CD8-positive, alpha-beta memory T cell (primary cell): ENCODE measurements at regions not wholly inside any gene's neighbourhood (a gene's known extent, or its start where the extent isn't known, plus 50 kb on each side); places are given as distances from the start of the nearest gene placed in this dataset.

Experiments
- CTCF ChIA-PET: fragments of 350-600 bp; sonication (Branson Sonifier 250); formaldehyde crosslinking; loops from one replicate; lab custom pipeline; 2021; ENCODE audit warnings: antibody characterized with exemption; lab: Charles Lee
- POLR2A ChIA-PET: fragments of 350-600 bp; sonication (Branson Sonifier 250); formaldehyde crosslinking; loops from one replicate; lab custom pipeline; 2021; ENCODE audit warnings: antibody characterized with exemption; lab: Charles Lee
- DNase-seq, 5 donors: peaks; one replicate each; pipeline versions ENCODE4 v3.0.0 to v3.0.0-alpha.2; 2020 to 2022; ENCODE audit warnings: mixed read lengths in 1 of 5
- H3K27ac ChIP-seq: one replicate; pipeline ENCODE4 v1.7.0; 2013; ENCODE audit warnings: low read depth, mild to moderate bottlenecking, low read length, moderate library complexity
- H3K27me3 ChIP-seq: 2 replicates; pipeline ENCODE4 v1.7.0; 2013; ENCODE audit warnings: low read length, mild to moderate bottlenecking; ENCODE audit not compliant: insufficient read depth, poor library complexity, severe bottlenecking
- H3K36me3 ChIP-seq: 2 replicates; pipeline ENCODE4 v1.7.0; 2013; ENCODE audit warnings: mild to moderate bottlenecking, low read length, moderate library complexity; ENCODE audit not compliant: insufficient read depth
- H3K4me1 ChIP-seq: 2 replicates; pipeline ENCODE4 v1.7.0; 2013; ENCODE audit warnings: mild to moderate bottlenecking, low read length, moderate library complexity; ENCODE audit not compliant: insufficient read depth
- H3K4me3 ChIP-seq: 2 replicates; pipeline ENCODE4 v1.7.0; 2013; ENCODE audit warnings: mild to moderate bottlenecking, low read length
- H3K9me3 ChIP-seq: 2 replicates; pipeline ENCODE4 v1.7.0; 2013; ENCODE audit warnings: mild to moderate bottlenecking, low read length
- H3K27ac Mint-ChIP-seq, 8 donors: one replicate each; pipeline ENCODE4 v1.8.0; 2020 to 2021; ENCODE audit warnings: mixed read lengths in 8 of 8, mild to moderate bottlenecking in 6 of 8, inconsistent platforms in 3 of 8, moderate library complexity in 3 of 8
- H3K27me3 Mint-ChIP-seq, 2 donors: one replicate each; pipeline ENCODE4 v1.8.0; 2020 to 2021; ENCODE audit warnings: mixed read lengths in 2 of 2, mild to moderate bottlenecking in 1 of 2, moderate library complexity in 1 of 2
- H3K36me3 Mint-ChIP-seq, 3 donors: one replicate each; pipeline ENCODE4 v1.8.0; 2020 to 2021; ENCODE audit warnings: mixed read lengths in 3 of 3, inconsistent platforms in 1 of 3, mild to moderate bottlenecking in 1 of 3
- H3K4me1 Mint-ChIP-seq, 3 donors: one replicate each; pipeline ENCODE4 v1.8.0; 2020 to 2021; ENCODE audit warnings: mixed read lengths in 3 of 3, inconsistent platforms in 1 of 3, mild to moderate bottlenecking in 1 of 3
- H3K4me3 Mint-ChIP-seq, 7 donors: one replicate each; pipeline ENCODE4 v1.8.0; 2020 to 2021; ENCODE audit warnings: mixed read lengths in 7 of 7, mild to moderate bottlenecking in 6 of 7, moderate library complexity in 4 of 7, inconsistent platforms in 2 of 7
- H3K9me3 Mint-ChIP-seq, 5 donors: one replicate each; pipeline ENCODE4 v1.8.0; 2020 to 2022; ENCODE audit warnings: mixed read lengths in 5 of 5, mild to moderate bottlenecking in 3 of 5, moderate library complexity in 2 of 5, inconsistent platforms in 1 of 5

GRCh38 chr11:28472904-28473303 lies 364.7 kb downstream of the METTL15 start:
- no peaks in the 10 kb centered on the region for H3K4me1 Mint-ChIP-seq
- no peak overlapping the region for H3K4me3 Mint-ChIP-seq
- DNase-seq = no peak
- H3K36me3 Mint-ChIP-seq = no peaks in the 10 kb centered on the region
- Histone ChIP-seq H3K4me3 (no peak overlapping the region), H3K4me1 (no peaks in the 10 kb centered on the region), H3K27me3 (no peaks in the 10 kb centered on the region), H3K36me3 (no peaks in the 10 kb centered on the region), H3K9me3 (no peaks in the 10 kb centered on the region), H3K27ac (no peak overlapping the region)
- H3K27me3 Mint-ChIP-seq = no peaks in the 10 kb centered on the region
- no peak overlapping the region for H3K27ac Mint-ChIP-seq
- ChIA-PET POLR2A (no interaction called here), CTCF (no interaction called here)
- H3K9me3 Mint-ChIP-seq = peaks cover 0 to 2% (median 0%) of the 10 kb centered on the region in 5 donors

DNA sequence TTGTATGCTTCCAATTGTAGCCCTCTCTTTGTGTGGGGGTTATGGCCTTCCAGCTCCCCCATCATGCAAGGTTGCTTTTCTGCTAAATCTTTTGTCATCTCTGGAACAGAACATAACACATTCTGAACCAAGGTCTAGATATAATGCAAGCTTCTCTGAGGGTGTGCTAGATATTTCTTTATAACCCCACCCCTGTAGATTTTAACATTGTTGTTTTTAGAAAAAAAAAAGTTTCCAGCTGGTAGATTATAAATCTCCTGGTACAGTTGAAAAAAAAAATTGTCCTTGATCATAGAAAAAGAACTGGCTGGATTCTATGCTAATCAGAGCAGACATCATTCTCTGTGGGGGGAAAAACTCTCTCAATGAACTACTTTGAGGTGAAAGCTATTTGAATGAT lies 363.3 kb downstream of the METTL15 start:
- H3K4me1 Mint-ChIP-seq = no peaks in the 10 kb centered on the region
- H3K9me3 ChIP-seq = no peaks in the 10 kb centered on the region
- H3K27ac ChIP-seq = no peak overlapping the region
- no peaks in the 10 kb centered on the region for H3K27me3 Mint-ChIP-seq
- no peak overlapping the region for H3K27ac Mint-ChIP-seq
- no peaks in the 10 kb centered on the region for H3K36me3 ChIP-seq
- H3K9me3 Mint-ChIP-seq = peaks cover 0 to 2% (median 0%) of the 10 kb centered on the region in 5 donors
- H3K27me3 ChIP-seq = no peaks in the 10 kb centered on the region
- no peak for DNase-seq
- ChIA-PET POLR2A (no interaction called here), CTCF (no interaction called here)
- H3K36me3 Mint-ChIP-seq = no peaks in the 10 kb centered on the region
- no peak overlapping the region for H3K4me3 Mint-ChIP-seq
- no peak overlapping the region for H3K4me3 ChIP-seq
- no peaks in the 10 kb centered on the region for H3K4me1 ChIP-seq

- Mint-ChIP-seq H3K9me3 (peaks cover 0 to 3% (median 2%) of the 10 kb centered on the region in 5 donors), H3K36me3 (no peaks in the 10 kb centered on the region), H3K4me1 (no peaks in the 10 kb centered on the region), H3K4me3 (no peak overlapping the region), H3K27ac (no peak overlapping the region), H3K27me3 (no peaks in the 10 kb centered on the region)
- POLR2A ChIA-PET = no interaction called here
- H3K9me3 ChIP-seq = no peaks in the 10 kb centered on the region
- H3K4me1 ChIP-seq = no peaks in the 10 kb centered on the region
- H3K4me3 ChIP-seq = no peak overlapping the region
- CTCF ChIA-PET = no interaction called here
- DNase-seq = no peak
- no peaks in the 10 kb centered on the region for H3K36me3 ChIP-seq
- H3K27me3 ChIP-seq = no peaks in the 10 kb centered on the region
- H3K27ac ChIP-seq = no peak overlapping the region
Observed at GRCh38 chr11:28470180-28470579, 362.0 kb downstream of the METTL15 start.

- no peak overlapping the region for H3K4me3 Mint-ChIP-seq
- no peaks in the 10 kb centered on the region for H3K4me1 ChIP-seq
- no peak overlapping the region for H3K27ac ChIP-seq
- H3K36me3 Mint-ChIP-seq = no peaks in the 10 kb centered on the region
- H3K9me3 ChIP-seq = no peaks in the 10 kb centered on the region
- no peaks in the 10 kb centered on the region for H3K36me3 ChIP-seq
- no peak for DNase-seq
- H3K27me3 Mint-ChIP-seq = no peaks in the 10 kb centered on the region
- peaks cover 0 to 4% (median 2%) of the 10 kb centered on the region in 5 donors for H3K9me3 Mint-ChIP-seq
- no peaks in the 10 kb centered on the region for H3K27me3 ChIP-seq
- CTCF ChIA-PET = no interaction called here
- no peak overlapping the region for H3K4me3 ChIP-seq
- POLR2A ChIA-PET = no interaction called here
- H3K27ac Mint-ChIP-seq = no peak overlapping the region
- H3K4me1 Mint-ChIP-seq = no peaks in the 10 kb centered on the region
Observed at GRCh38 chr11:28466506-28466905, 358.3 kb downstream of the METTL15 start.

DNA sequence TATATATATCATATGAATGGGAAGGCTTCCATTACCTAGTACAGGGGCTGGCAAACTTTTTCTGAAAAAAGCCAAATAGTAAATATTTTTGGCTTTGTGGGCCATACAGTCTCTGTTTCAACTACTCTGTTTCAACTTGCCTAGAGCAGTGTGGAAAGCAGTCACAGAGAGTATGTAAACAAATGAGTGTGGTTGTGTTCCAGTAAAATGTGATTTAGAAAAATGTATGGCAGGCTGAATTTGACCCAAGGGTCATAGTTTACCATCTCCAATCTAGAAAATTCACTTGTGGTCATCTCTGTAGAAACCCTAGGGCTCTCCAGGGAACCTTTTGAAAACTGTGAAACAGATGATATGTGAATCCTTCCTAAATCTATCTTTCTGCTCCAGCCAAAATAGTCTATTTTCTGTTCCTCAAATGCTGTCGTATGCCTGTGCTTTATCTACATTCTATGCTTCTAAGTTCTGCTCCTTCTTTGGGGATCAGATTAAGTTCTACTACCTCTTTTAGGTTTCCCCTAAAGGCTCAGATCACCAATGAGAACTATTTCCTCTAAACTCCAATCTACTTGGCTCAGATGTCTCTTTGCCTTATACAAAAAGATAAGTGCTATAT lies 356.2 kb downstream of the METTL15 start:
- ChIA-PET CTCF (no interaction called here), POLR2A (no interaction called here)
- no peaks in the 10 kb centered on the region for H3K27me3 ChIP-seq
- Mint-ChIP-seq H3K4me3 (no peak overlapping the region), H3K9me3 (peaks cover 0 to 4% (median 2%) of the 10 kb centered on the region in 5 donors), H3K36me3 (peaks cover 0 to 4% (median 0%) of the 10 kb centered on the region in 3 donors), H3K27me3 (no peaks in the 10 kb centered on the region), H3K4me1 (no peaks in the 10 kb centered on the region), H3K27ac (no peak overlapping the region)
- DNase-seq = no peak
- H3K27ac ChIP-seq = no peak overlapping the region
- no peaks in the 10 kb centered on the region for H3K9me3 ChIP-seq
- H3K4me3 ChIP-seq = no peak overlapping the region
- H3K4me1 ChIP-seq = no peaks in the 10 kb centered on the region
- H3K36me3 ChIP-seq = no peaks in the 10 kb centered on the region

DNA sequence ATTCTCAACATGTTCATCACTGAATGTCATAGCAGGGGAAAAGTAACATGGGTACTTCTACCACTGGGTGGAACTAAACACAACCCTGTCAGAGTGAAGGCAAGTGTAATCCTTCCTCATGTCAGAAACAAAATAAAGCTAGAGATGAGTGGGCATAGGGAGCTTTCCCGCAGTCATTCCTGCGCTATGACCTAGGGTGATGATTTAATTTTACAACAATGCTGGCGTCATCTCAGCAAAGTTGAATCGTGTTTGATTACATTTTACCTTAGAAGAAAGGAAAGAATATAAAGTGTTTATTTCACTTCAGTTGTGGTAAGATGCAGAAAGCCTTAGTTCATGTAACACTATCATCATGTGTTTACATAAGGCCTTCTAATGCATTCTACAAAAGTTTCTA lies 355.6 kb downstream of the METTL15 start:
- ChIA-PET POLR2A (no interaction called here), CTCF (no interaction called here)
- no peaks in the 10 kb centered on the region for H3K4me1 Mint-ChIP-seq
- H3K9me3 ChIP-seq = no peaks in the 10 kb centered on the region
- H3K9me3 Mint-ChIP-seq = peaks cover 0 to 4% (median 2%) of the 10 kb centered on the region in 5 donors
- no peak overlapping the region for H3K4me3 ChIP-seq
- H3K4me3 Mint-ChIP-seq = no peak overlapping the region
- no peak for DNase-seq
- peaks cover 0 to 4% (median 0%) of the 10 kb centered on the region in 3 donors for H3K36me3 Mint-ChIP-seq
- H3K4me1 ChIP-seq = no peaks in the 10 kb centered on the region
- H3K27ac Mint-ChIP-seq = no peak overlapping the region
- no peaks in the 10 kb centered on the region for H3K27me3 Mint-ChIP-seq
- H3K36me3 ChIP-seq = no peaks in the 10 kb centered on the region
- H3K27me3 ChIP-seq = no peaks in the 10 kb centered on the region
- H3K27ac ChIP-seq = no peak overlapping the region

DNA sequence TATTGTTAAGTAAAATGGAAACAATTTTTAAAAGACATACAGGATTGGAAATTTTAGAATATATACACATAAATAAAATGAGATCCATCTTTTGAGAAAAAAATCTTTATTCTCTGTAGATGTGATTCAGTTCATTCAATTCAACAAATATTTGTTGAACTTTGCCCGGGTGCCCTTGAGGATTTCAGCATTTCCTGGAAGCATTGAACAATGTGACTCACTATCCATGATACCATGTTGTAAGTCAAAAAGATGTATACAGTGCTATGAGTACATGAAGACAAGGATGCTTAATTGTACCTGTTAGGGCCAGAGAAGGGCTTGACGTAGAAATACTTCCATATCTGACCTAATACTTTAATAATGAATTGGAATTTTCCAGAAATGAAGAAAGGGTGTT lies 353.7 kb downstream of the METTL15 start:
- no peak overlapping the region for H3K27ac ChIP-seq
- Mint-ChIP-seq H3K9me3 (peaks cover 0 to 4% (median 0%) of the 10 kb centered on the region in 5 donors), H3K4me3 (no peak overlapping the region), H3K27ac (no peak overlapping the region), H3K36me3 (peaks cover 0 to 4% (median 0%) of the 10 kb centered on the region in 3 donors), H3K27me3 (no peaks in the 10 kb centered on the region), H3K4me1 (no peaks in the 10 kb centered on the region)
- no peaks in the 10 kb centered on the region for H3K4me1 ChIP-seq
- CTCF ChIA-PET = no interaction called here
- POLR2A ChIA-PET = no interaction called here
- no peak for DNase-seq
- H3K36me3 ChIP-seq = no peaks in the 10 kb centered on the region
- H3K4me3 ChIP-seq = no peak overlapping the region
- H3K27me3 ChIP-seq = no peaks in the 10 kb centered on the region
- no peaks in the 10 kb centered on the region for H3K9me3 ChIP-seq

- H3K36me3 ChIP-seq = no peaks in the 10 kb centered on the region
- no peak overlapping the region for H3K4me3 Mint-ChIP-seq
- ChIA-PET POLR2A (no interaction called here), CTCF (no interaction called here)
- H3K27ac ChIP-seq = no peak overlapping the region
- H3K27ac Mint-ChIP-seq = no peak overlapping the region
- H3K4me3 ChIP-seq = no peak overlapping the region
- no peaks in the 10 kb centered on the region for H3K27me3 Mint-ChIP-seq
- H3K4me1 ChIP-seq = no peaks in the 10 kb centered on the region
- no peaks in the 10 kb centered on the region for H3K4me1 Mint-ChIP-seq
- peaks cover 0 to 5% (median 0%) of the 10 kb centered on the region in 5 donors for H3K9me3 Mint-ChIP-seq
- H3K27me3 ChIP-seq = no peaks in the 10 kb centered on the region
- peaks cover 0 to 4% (median 0%) of the 10 kb centered on the region in 3 donors for H3K36me3 Mint-ChIP-seq
- H3K9me3 ChIP-seq = no peaks in the 10 kb centered on the region
- DNase-seq = no peak
Observed at GRCh38 chr11:28461338-28461737, 353.1 kb downstream of the METTL15 start.
